Small intestine (tissue), 7 donors: ENCODE measurements at regions not wholly inside any gene's neighbourhood (a gene's known extent, or its start where the extent isn't known, plus 50 kb on each side); places are given as distances from the start of the nearest gene placed in this dataset.

Experiments
- DNase-seq, 2 donors: peaks; one replicate each; pipeline versions ENCODE4 v3.0.0 to v3.0.0-alpha.2; 2013
- FAIRE-seq: peaks from 2 replicates; lab custom pipeline; 2012; peaks lifted over from hg19 to GRCh38; lab: Jason Lieb, UNC
- H3K27ac ChIP-seq, 3 donors: one replicate each; pipeline ENCODE4 v1.5.1; 2013; ENCODE audit warnings: low read length in 2 of 3, mild to moderate bottlenecking in 2 of 3, control low read depth in 1 of 3, inconsistent platforms in 1 of 3, low read depth in 1 of 3, moderate library complexity in 1 of 3
- H3K27me3 ChIP-seq, 3 donors: one replicate each; pipeline ENCODE4 v1.6.1; 2013; ENCODE audit warnings: low read length in 3 of 3, inconsistent platforms in 1 of 3; ENCODE audit not compliant: control insufficient read depth in 3 of 3, insufficient read depth in 3 of 3
- H3K36me3 ChIP-seq, 3 donors: one replicate each; pipeline ENCODE4 v1.6.1; 2013; ENCODE audit warnings: low read length in 3 of 3, inconsistent platforms in 1 of 3, low read depth in 1 of 3, mild to moderate bottlenecking in 1 of 3, moderate library complexity in 1 of 3; ENCODE audit not compliant: control insufficient read depth in 3 of 3, insufficient read depth in 2 of 3
- H3K4me1 ChIP-seq, 3 donors: one replicate each; pipeline ENCODE4 v1.6.1; 2013; ENCODE audit warnings: low read length in 2 of 3, inconsistent platforms in 1 of 3, low read depth in 1 of 3, mild to moderate bottlenecking in 1 of 3, moderate library complexity in 1 of 3; ENCODE audit not compliant: control insufficient read depth in 3 of 3, insufficient read depth in 2 of 3
- H3K4me3 ChIP-seq, 3 donors: one replicate each; pipeline ENCODE4 v1.5.1; 2013; ENCODE audit warnings: low read length in 3 of 3, control low read depth in 1 of 3, inconsistent platforms in 1 of 3, low read depth in 1 of 3, mild to moderate bottlenecking in 1 of 3, moderate library complexity in 1 of 3
- H3K9me3 ChIP-seq, 2 donors: one replicate each; pipeline ENCODE4 v1.6.1; 2013; ENCODE audit warnings: low read depth in 1 of 2, low read length in 1 of 2; ENCODE audit not compliant: control insufficient read depth in 2 of 2, insufficient read depth in 1 of 2
- WGBS, 3 donors: extraction: QIAGEN DNeasy Blood & Tissue Kit; methylation state at CpG; one replicate each; pipeline ENCODE4 v1.1.7; 2013; 5-methylcytosine and 5-hydroxymethylcytosine counted together
- donor health status: healthy with polysubstance abuse.
- donor health status: control.
- donor health status: control.
- donor health status: Bipolar disorder and iron deficiency.
- donor health status: healthy.

DNA sequence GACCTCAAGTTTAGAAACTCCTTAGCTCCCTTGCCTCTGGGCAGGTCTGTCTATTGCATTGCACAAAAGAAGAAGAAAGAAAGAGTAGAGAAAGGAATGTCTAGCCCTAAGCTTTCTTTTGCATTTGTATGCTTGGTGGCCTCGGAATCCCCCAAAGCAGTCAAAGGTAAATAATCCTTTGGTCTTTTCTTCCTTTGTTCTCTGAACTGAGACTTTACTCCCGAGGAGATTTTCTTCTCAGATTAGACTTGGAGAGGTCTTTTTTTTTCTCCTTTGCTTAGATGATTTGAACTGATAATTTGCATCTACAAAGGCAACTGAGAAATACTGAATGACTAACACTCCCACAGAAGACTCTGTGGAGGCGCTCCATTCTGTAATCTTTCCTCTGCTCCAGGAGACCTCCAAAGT, 93.2 kb downstream of the AKR1D1 start:
- 50 to 60% (median 57%) methylated on average over 3 of the region's 3 CpGs for WGBS, 3 donors
- H3K4me1 ChIP-seq, result no peaks in the 10 kb centered on the region

GRCh38 chr7:138170298-138170697, 94.0 kb downstream of the AKR1D1 start:
- no peak for FAIRE-seq
- DNase-seq, result no peak
- peaks cover 0 to 2% (median 0%) of the 10 kb centered on the region in 3 donors for H3K27me3 ChIP-seq
- no peaks in the 10 kb centered on the region for H3K9me3 ChIP-seq
- WGBS, 3 donors, result 71 to 78% (median 75%) methylated on average over 2 of the region's 2 CpGs
- H3K4me1 ChIP-seq, result no peaks in the 10 kb centered on the region
- H3K36me3 ChIP-seq, result no peaks in the 10 kb centered on the region
- H3K4me3 ChIP-seq, result no peak overlapping the region
- no peak overlapping the region for H3K27ac ChIP-seq

More for the DNA sequence above, 93.2 kb downstream of the AKR1D1 start:
- DNase-seq (no peak), FAIRE-seq (no peak)
- Histone ChIP-seq H3K27me3 (peaks cover 0 to 2% (median 0%) of the 10 kb centered on the region in 3 donors), H3K4me3 (no peak overlapping the region), H3K36me3 (no peaks in the 10 kb centered on the region), H3K27ac (no peak overlapping the region), H3K9me3 (peaks cover 0 to 5% of the 10 kb centered on the region in 2 donors)

DNA sequence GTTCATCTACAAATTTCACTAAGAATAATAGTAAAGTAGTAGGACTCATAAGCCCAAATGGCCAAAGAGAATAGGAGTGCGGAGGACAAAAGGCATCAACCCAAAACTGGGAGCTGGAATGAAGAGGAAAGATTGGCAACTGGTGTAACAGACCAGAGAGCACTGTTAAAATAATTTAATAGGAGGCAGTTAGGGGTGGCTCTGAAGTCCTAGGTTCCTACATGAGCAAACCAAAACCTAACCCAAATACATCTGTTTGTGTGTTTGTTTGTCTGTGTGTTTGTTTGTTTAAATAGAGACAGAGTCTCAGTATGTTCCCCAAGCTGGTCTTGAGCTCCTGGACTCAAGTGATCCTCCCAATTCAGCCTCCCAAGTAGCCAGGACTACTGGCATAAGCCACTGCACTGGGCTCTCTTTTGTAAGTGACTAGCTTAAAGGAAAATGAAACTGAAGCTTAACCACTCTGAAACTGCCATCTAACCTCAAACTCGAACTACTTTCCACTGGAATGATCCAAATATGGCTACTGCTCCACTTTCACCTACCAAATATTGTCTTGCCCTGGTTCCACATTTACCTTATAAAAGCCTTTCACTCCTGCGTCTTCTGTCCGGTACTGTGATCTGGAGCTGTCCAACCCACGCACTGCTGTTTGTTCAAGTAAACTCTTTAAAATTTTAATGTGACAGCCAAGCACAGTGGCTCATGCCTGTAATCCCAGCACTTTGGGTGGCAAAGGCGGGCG, 94.9 kb downstream of the AKR1D1 start:
- Histone ChIP-seq H3K36me3 (no peaks in the 10 kb centered on the region), H3K9me3 (peaks cover 0 to 4% of the 10 kb centered on the region in 2 donors), H3K27ac (no peak overlapping the region), H3K4me3 (no peak overlapping the region), H3K27me3 (peaks cover 0 to 2% (median 0%) of the 10 kb centered on the region in 3 donors), H3K4me1 (no peaks in the 10 kb centered on the region)
- 80 to 83% (median 81%) methylated on average over 7 of the region's 7 CpGs for WGBS, 3 donors
- no peak for FAIRE-seq
- no peak for DNase-seq

- no peaks in the 10 kb centered on the region for H3K4me1 ChIP-seq
- FAIRE-seq (no peak), DNase-seq (no peak)
- peaks cover 0 to 4% of the 10 kb centered on the region in 2 donors for H3K9me3 ChIP-seq
- no peaks in the 10 kb centered on the region for H3K36me3 ChIP-seq
- H3K27me3 ChIP-seq, result peaks cover 0 to 2% (median 0%) of the 10 kb centered on the region in 3 donors
- no peak overlapping the region for H3K4me3 ChIP-seq
- 85 to 91% (median 87%) methylated on average over 3 of the region's 3 CpGs for WGBS, 3 donors
- H3K27ac ChIP-seq, result no peak overlapping the region
These were observed 97.3 kb downstream of the AKR1D1 start for GRCh38 chr7:138173548-138173947.

DNA sequence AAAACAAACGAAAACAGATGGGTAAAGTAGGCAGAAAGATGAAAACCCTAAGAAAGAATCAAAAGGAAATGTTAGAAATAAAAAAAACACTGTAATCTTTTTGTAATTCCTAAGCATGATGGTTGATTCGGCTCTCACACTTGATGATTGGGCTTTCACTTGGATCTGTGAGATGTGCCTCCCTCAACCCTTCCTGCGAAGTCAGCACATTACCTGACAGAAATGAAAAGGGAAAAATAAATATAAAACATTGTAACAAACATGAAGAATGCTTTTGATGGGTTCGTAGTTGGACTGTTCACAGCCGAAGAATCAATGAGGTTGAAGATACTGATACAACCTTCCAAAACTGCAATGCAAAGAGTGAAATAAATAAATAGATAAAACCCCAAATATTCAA, 99.8 kb downstream of the AKR1D1 start:
- 88 to 93% (median 90%) methylated on average over 5 of the region's 5 CpGs for WGBS, 3 donors
- peaks cover 0 to 2% (median 0%) of the 10 kb centered on the region in 3 donors for H3K27me3 ChIP-seq
- no peak overlapping the region for H3K27ac ChIP-seq
- DNase-seq, result no peak
- no peak overlapping the region for H3K4me3 ChIP-seq
- H3K4me1 ChIP-seq, result no peaks in the 10 kb centered on the region
- FAIRE-seq, result no peak
- H3K9me3 ChIP-seq, result peaks cover 0 to 4% of the 10 kb centered on the region in 2 donors
- no peaks in the 10 kb centered on the region for H3K36me3 ChIP-seq

DNA sequence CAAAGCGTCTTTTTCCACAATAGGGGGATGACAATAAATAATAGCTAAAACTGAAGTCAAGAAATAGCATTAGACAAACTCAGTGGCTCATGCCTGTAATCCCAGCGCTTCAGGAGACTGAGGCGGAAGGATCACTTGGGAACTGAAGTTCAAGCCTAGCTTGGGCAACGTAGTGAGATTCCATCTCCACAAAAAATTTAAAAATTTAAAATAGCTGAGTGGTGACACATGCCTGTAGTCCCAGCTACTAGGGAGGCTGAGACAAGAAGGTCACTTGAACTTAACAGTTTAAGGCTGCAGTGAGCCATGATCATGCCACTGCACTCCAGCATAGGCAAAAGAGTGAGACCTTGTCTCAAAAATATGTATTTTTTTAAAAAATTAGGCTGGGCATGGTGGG, 107.9 kb downstream of the AKR1D1 start:
- Histone ChIP-seq H3K27me3 (no peaks in the 10 kb centered on the region), H3K4me3 (no peak overlapping the region), H3K36me3 (no peaks in the 10 kb centered on the region), H3K27ac (no peak overlapping the region), H3K4me1 (no peaks in the 10 kb centered on the region), H3K9me3 (peaks cover 0 to 17% of the 10 kb centered on the region in 2 donors)
- no peak for FAIRE-seq
- DNase-seq, result no peak
- WGBS, 3 donors, result 86 to 90% (median 89%) methylated on average over 4 of the region's 4 CpGs

DNA sequence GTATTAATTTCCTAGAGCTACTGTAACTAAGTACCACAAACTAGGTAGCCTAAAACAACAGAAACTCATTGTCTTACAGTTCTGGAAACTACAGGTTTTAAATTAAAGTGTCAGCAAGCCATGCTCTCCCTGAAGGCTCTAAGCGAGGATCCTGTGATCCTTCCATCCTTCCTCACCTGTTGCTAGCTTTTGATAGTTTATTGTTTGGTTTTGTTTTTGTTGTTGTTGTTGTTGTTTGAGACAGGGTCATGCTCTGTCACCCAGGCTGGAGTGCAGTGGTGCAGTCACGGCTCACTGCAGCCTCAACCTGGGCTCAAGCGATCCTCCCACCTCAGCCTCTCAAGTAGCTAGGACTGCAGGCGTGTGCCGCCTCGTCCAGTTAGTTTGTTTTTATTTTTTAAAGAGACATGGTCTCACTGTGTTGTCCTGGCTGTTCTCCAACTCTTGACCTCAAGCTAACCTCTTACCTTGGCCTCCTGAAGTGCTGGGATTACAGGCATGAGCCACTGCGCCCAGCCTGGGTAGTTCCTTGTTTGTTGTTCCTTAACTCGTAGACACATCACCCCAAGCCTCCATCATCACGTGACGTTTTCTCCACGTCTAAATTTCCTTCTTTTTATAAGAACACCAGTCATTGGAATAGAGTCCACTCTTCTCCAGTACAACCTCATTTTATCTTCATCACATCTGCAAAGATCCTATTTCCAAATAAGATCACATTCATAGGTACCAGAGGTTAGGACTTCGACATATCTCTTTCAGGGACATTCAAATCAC, 109.1 kb downstream of the AKR1D1 start:
- Histone ChIP-seq H3K4me1 (no peaks in the 10 kb centered on the region), H3K9me3 (peaks cover 0 to 18% of the 10 kb centered on the region in 2 donors), H3K36me3 (no peaks in the 10 kb centered on the region), H3K27ac (no peak overlapping the region), H3K27me3 (no peaks in the 10 kb centered on the region), H3K4me3 (no peak overlapping the region)
- no peak for FAIRE-seq
- DNase-seq, result no peak
- WGBS, 3 donors, result 85 to 91% (median 87%) methylated on average over 12 of the region's 12 CpGs

- no peaks in the 10 kb centered on the region for H3K27me3 ChIP-seq
- DNase-seq (no peak), FAIRE-seq (no peak)
- H3K36me3 ChIP-seq, result no peaks in the 10 kb centered on the region
- H3K9me3 ChIP-seq, result peaks cover 0 to 18% of the 10 kb centered on the region in 2 donors
- no peak overlapping the region for H3K27ac ChIP-seq
- no peak overlapping the region for H3K4me3 ChIP-seq
- WGBS, 3 donors, result 74 to 91% (median 80%) methylated on average over 6 of the region's 6 CpGs
- no peaks in the 10 kb centered on the region for H3K4me1 ChIP-seq
These were observed 110.7 kb downstream of the AKR1D1 start for GRCh38 chr7:138186951-138187351.
